GM21576 (cell line): ENCODE measurements at regions not wholly inside any gene's neighbourhood (a gene's known extent, or its start where the extent isn't known, plus 50 kb on each side); places are given as distances from the start of the nearest gene placed in this dataset.
"Not testable (repeated sequence)": the region's sequence is repeated elsewhere in the genome, so short reads cannot be mapped to it uniquely, and the experiment has no call there.

ENCODE experiments used
- ATAC-seq: cut with Tn5 transposase; IDR thresholded peaks from one replicate; pipeline ENCODE4 v1.9.1; 2021; ENCODE audit warnings: mild to moderate bottlenecking, moderate library complexity; ENCODE audit not compliant: unreplicated experiment

DNA sequence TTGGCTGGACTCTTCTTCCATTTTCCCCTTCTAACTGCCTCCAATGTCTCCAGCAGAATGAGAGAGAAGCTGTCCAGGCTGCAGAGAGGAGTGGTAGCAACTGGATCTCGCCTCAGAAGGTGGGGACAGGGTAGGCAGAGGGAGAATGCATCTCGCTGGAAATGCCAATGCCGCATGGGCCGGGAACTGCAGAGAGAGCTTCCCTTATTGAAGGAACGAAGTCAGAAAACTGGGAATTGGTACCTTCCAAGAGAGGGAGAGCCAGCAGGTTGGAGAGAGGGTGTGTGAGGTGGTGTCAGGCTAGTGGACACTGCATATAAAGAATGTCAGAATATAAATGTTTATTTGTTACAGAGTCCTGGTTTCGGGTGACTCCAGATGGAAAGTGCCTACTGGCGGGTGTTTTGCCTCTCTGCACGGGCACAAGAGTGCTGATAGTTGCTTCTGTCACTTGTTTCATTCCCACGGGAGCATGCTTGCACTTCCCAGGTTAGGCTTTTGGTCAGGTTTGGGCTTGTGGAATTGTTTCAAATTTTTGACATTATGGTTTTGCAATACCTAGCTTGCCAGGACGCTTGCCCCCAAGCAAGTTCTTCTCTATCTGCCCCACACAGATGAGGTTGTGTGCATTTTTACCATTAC is 156.8 kb upstream of the STS start:
- no peak for ATAC-seq

DNA sequence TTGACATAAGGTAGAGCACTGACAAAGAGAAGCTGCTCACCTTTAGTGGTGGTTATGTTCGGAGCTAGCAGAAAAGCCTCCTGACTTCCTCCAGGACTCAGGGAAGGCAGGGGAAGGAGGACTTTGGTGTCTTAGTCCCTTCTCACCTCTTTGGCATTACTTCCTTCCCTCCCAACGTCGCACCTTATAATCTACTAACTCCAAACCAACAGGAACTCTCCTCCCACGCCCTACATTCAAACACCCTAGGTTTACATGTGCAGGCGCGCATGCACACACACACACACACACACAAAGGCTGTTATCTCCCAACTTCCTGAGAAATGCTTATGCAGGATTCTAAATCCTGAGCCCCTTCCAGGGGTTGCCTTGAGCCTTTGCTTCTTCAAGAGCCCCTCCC is 157.7 kb upstream of the STS start:
- no peak for ATAC-seq

- ATAC-seq, result not testable (repeated sequence)
Measured at GRCh38 chrX:6988694-6989093, 158.8 kb upstream of the STS start.

- ATAC-seq, result no peak
Measured at GRCh38 chrX:6986915-6987314, 160.6 kb upstream of the STS start.

- no peak for ATAC-seq
Measured at GRCh38 chrX:6985537-6985936, 162.0 kb upstream of the STS start.

DNA sequence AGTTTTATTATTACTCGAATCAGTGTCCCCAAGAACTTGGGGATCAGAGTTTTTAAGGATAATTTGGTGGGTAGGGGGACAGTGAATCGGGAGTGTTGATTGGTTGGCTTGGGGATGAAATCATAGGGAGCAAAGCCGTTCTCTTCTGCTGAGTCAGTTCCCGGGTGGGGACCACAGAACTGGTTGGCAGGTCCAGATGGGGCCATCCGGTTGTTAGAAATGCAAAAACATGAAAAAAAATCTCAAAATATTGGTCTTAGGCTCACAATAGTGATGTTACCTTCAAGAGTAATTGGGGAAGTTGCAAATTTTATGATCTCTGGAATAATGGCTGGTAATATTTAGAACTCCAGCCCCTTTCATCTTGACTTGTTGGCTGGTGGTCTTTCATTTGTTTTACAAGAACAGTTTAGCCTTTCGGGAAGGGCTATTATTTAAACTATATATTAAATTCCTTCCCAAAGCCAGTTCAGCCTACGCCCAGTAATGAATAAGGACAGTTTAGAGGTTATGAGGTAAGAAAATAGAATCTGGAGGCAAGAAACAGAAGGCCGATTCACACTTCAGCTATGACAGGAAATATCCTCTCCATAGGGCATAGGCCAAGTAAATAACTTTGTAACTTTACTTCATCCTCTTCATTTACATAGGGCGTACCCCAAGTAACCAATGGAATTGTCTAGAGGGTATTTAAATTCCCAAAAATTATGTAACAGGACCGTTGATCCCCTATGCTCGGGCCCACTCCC is 164.1 kb upstream of the STS start:
- no peak for ATAC-seq

GRCh38 chrX:6981718-6982406 is 165.7 kb upstream of the STS start:
- ATAC-seq, result no peak

GRCh38 chrX:6980981-6981380 is 166.5 kb upstream of the STS start:
- ATAC-seq, result no peak

- no peak for ATAC-seq
Measured at GRCh38 chrX:6968231-6968630, 179.3 kb upstream of the STS start.

GRCh38 chrX:6965729-6966128 is 181.8 kb upstream of the STS start:
- no peak for ATAC-seq

- ATAC-seq, result no peak
Measured at GRCh38 chrX:6962006-6962355, 185.5 kb upstream of the STS start.

- ATAC-seq, result no peak
Measured at GRCh38 chrX:6961286-6962005, 186.1 kb upstream of the STS start.

- ATAC-seq, result no peak
Measured at GRCh38 chrX:6959006-6959405, 188.5 kb upstream of the STS start.

- ATAC-seq, result no peak
Measured at GRCh38 chrX:6954836-6955235, 192.7 kb upstream of the STS start.

DNA sequence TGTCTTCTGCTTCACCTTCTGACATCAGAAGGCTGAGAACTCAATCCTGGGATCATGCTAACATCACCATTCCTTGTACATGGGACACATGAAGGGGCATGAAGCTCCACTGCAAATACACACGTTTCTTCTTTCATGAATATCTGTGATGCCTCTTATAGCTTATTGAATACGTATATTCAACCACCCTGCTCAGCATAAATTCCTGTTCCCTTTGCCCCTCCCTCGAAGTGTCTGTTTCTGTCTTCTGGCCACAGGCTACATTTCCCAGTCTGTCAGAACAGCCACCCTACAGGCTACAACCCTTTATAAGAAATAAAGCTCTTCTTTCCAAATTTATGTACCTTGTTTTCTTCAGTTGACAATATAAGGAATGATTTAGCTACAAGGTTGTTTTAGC is 201.3 kb upstream of the STS start:
- no peak for ATAC-seq

DNA sequence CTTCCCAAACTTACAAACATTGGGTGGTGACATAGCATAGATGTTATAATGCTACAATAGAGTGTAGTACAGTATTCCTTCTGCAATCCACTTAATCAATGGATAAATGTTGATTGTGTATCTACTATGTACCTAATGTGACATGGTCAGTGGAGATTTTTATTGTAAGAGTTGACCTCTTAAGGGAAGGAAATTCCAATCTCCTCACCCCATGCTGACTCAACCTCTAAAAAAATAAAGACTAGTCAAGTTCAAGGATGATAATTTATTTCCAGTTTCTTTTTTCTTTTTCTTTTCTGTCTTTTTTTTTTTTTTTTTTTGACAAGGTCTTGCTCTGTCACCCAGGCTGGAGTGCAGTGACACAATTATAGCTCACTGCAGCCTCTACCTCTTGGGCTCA is 206.5 kb upstream of the STS start:
- no peak for ATAC-seq

DNA sequence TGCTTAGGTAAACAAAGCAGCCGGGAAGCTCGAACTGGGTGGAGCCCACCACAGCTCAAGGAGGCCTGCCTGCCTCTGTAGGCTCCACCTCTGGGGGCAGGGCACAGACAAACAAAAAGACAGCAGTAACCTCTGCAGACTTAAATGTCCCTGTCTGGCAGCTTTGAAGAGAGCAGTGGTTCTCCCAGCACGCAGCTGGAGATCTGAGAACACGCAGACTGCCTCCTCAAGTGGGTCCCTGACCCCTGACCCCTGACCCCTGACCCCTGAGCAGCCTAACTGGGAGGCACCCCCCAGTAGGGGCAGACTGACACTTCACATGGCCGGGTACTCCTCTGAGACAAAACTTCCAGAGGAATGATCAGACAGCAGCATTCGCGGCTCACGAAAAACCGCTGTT is 214.6 kb upstream of the STS start:
- ATAC-seq, result not testable (repeated sequence)

DNA sequence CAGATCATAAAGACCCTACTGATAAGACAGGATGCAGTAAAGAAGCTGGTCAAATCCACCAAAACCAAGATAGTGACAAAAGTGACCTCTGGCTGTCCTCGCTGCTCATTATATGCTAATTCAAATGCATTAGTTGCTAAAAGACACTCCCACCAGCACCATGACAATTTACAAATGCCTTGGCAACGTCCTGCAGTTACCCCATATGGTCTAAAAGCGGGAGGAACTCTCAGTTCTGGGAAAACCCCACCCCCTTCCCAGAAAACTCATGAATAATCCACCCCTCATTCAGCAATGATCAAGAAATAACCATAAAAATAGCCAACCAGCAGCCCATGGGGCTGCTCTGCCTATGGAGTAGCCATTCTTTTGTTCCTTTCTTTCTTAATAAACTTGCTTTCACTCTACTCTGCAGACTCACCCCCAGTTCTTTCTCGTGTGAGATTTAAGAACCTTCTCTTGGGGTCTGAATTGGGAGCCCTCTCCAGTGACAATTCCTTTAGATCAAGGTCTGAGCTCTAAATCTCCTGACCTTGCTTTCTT is 217.1 kb upstream of the STS start:
- no peak for ATAC-seq

DNA sequence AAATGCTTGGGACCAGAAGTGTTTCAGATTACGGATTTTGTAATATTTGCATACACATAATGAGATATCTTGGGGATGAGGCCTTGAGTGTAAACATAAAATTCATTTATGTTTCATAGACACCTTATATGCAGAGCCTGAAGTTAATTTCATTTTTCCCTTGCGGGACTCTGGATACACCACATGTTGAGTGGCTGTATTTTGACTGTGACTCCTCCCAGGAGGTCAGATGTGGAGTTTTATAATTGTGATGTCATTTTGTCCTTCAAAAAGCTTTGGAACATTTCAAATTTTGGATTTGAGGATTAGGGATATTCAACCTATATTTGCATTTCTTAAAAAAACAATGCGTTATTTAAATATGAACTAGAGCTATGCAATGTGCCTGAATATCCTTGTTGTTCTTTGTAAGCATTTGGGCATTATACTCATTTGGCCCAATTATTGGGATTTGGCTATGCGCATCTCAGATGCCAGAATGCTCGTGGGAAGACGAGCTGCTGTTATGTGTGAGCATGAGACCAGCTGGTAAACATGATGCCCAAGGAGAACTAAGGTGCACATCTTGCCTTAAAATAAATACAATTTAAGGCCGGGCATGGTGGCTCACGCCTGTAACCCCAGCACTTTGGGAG is 223.0 kb upstream of the STS start:
- ATAC-seq, result no peak

- ATAC-seq, result no peak
Measured at GRCh38 chrX:6917666-6918065, 229.8 kb upstream of the STS start.

- ATAC-seq, result no peak
Measured at GRCh38 chrX:6910218-6910617, 237.3 kb upstream of the STS start.
